HL-60 (cell line): ENCODE measurements at regions not wholly inside any gene's neighbourhood (a gene's known extent, or its start where the extent isn't known, plus 50 kb on each side); places are given as distances from the start of the nearest gene placed in this dataset.

ENCODE experiments used
- DNase-seq, 2 experiments: peaks; one replicate each; pipeline ENCODE4 v3.0.0-alpha.2; 2010 to 2020; ENCODE audit warnings: low read depth in 1 of 2, low spot score in 1 of 2
- H3K27ac ChIP-seq: fragments of 250-450 bp; sonication (Bioruptor Pico); replicated peaks from 2 replicates; pipeline ENCODE4 v1.5.1; 2020; ENCODE audit warnings: mild to moderate bottlenecking, moderate library complexity
- H3K27me3 ChIP-seq: fragments of 250-450 bp; sonication (Bioruptor Pico); 2 replicates; pipeline ENCODE4 v1.5.1; 2021; ENCODE audit warnings: mild to moderate bottlenecking, moderate library complexity; ENCODE audit not compliant: insufficient read depth, poor library complexity, severe bottlenecking
- H3K4me3 ChIP-seq: replicated peaks from 2 replicates; pipeline ENCODE4 v1.5.1; 2011; ENCODE audit warnings: mild to moderate bottlenecking, control low read depth, low read length; ENCODE audit not compliant: insufficient read depth
- GABPA ChIP-seq: IDR thresholded peaks from 2 replicates; pipeline ENCODE4 v1.6.1; 2012; ENCODE audit warnings: low read depth
- POLR2AphosphoS5 ChIP-seq: IDR thresholded peaks from 2 replicates; pipeline ENCODE4 v1.6.1; 2012; ENCODE audit warnings: low read depth
- SPI1 ChIP-seq: IDR thresholded peaks from 2 replicates; pipeline ENCODE4 v1.6.1; 2012; ENCODE audit warnings: low read depth, mild to moderate bottlenecking, borderline replicate concordance
- TF ChIP-seq, protein P1 (sequence below): IDR thresholded peaks from one replicate; pipeline ENCODE4 v1.5.1; 2011; ENCODE audit warnings: low read length, control low read depth, inconsistent platforms; ENCODE audit not compliant: insufficient read depth
- TF ChIP-seq, protein P2 (sequence below): IDR thresholded peaks from 2 replicates; pipeline ENCODE4 v1.6.1; 2012; ENCODE audit warnings: low read depth; ENCODE audit not compliant: insufficient replicate concordance

DNA sequence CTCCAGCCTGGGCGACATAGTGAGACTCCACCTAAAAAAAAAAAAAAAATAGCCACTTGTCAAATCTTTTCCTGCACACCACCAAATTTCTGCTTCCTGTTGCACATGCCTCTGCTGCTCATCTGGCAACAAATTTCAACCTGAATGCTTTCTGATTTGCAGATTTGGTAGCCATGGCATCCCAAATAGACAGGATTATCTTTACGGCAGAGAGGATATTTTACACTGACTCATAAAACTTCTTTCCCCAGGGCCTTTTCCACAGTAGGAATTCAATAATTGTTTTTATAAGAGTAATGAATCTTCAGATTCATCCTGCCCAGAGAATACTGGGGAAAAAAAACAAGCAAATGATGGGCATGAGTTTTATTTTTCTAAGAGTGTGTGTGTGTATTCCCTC, 264.6 kb downstream of the FRK start:
- TF ChIP-seq SPI1: no peak
- TF ChIP-seq, protein P1, sequence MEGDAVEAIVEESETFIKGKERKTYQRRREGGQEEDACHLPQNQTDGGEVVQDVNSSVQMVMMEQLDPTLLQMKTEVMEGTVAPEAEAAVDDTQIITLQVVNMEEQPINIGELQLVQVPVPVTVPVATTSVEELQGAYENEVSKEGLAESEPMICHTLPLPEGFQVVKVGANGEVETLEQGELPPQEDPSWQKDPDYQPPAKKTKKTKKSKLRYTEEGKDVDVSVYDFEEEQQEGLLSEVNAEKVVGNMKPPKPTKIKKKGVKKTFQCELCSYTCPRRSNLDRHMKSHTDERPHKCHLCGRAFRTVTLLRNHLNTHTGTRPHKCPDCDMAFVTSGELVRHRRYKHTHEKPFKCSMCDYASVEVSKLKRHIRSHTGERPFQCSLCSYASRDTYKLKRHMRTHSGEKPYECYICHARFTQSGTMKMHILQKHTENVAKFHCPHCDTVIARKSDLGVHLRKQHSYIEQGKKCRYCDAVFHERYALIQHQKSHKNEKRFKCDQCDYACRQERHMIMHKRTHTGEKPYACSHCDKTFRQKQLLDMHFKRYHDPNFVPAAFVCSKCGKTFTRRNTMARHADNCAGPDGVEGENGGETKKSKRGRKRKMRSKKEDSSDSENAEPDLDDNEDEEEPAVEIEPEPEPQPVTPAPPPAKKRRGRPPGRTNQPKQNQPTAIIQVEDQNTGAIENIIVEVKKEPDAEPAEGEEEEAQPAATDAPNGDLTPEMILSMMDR: no peak
- TF ChIP-seq POLR2AphosphoS5: no peak
- TF ChIP-seq, protein P2, sequence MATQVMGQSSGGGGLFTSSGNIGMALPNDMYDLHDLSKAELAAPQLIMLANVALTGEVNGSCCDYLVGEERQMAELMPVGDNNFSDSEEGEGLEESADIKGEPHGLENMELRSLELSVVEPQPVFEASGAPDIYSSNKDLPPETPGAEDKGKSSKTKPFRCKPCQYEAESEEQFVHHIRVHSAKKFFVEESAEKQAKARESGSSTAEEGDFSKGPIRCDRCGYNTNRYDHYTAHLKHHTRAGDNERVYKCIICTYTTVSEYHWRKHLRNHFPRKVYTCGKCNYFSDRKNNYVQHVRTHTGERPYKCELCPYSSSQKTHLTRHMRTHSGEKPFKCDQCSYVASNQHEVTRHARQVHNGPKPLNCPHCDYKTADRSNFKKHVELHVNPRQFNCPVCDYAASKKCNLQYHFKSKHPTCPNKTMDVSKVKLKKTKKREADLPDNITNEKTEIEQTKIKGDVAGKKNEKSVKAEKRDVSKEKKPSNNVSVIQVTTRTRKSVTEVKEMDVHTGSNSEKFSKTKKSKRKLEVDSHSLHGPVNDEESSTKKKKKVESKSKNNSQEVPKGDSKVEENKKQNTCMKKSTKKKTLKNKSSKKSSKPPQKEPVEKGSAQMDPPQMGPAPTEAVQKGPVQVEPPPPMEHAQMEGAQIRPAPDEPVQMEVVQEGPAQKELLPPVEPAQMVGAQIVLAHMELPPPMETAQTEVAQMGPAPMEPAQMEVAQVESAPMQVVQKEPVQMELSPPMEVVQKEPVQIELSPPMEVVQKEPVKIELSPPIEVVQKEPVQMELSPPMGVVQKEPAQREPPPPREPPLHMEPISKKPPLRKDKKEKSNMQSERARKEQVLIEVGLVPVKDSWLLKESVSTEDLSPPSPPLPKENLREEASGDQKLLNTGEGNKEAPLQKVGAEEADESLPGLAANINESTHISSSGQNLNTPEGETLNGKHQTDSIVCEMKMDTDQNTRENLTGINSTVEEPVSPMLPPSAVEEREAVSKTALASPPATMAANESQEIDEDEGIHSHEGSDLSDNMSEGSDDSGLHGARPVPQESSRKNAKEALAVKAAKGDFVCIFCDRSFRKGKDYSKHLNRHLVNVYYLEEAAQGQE: no peak
- no peak for TF ChIP-seq GABPA
- no peak overlapping the region for H3K4me3 ChIP-seq
- DNase-seq: no peak
- no peak overlapping the region for H3K27ac ChIP-seq
- H3K27me3 ChIP-seq: no peaks in the 10 kb centered on the region

DNA sequence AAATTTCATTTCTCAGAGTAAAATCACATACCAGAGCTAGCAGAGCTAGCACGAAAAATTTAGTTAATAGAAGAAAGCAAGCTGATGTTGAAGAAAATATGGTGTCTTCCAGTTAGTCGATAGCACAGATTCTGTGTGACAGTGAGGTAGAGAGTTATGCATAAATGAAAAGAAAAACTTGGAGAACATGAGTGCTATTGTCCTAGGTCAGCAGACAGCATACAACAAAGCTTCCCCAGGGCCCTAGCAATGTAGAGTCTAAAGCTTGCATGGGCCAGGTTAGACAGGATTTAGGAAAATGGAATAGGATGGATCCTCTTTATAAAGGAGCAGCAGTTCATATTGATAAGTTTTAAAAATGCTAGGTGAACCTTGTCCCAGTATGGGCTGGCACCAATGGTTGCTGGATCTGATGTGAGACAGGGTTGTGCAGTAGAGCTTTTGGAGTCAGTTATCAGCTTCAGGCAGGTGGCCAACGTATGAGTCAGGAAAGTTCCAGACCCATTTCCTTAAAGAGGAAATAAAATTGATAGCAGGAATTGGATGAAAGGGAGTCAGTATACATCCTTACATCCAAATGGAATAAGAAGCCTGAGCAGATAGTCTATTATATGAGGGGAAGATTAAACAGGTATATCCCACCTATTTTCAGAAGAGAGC, 277.2 kb downstream of the FRK start:
- TF ChIP-seq, protein P2: no peak
- TF ChIP-seq POLR2AphosphoS5 (no peak), SPI1 (no peak), GABPA (no peak)
- TF ChIP-seq, protein P1: no peak
- Histone ChIP-seq H3K27ac (no peak overlapping the region), H3K27me3 (no peaks in the 10 kb centered on the region), H3K4me3 (no peak overlapping the region)
- no peak for DNase-seq

DNA sequence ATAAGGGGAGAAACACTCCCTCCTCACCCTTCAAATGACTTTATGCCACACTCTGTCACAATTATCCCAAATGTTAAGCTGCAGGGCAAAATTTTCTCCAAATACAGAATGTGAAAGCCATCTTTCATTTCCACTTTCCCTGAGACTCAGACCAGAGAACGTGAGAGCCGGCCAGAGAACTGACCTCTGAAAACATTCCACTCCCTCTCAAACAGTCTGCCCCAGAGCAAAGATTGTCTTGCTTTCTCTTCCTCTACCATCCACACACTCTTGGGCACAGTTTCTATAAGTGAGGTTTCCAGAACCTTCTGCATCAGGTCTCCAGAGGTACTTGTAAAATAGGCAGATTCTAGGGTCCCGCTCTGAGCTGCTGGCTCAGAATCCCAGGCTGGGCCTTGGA, 278.1 kb downstream of the FRK start:
- TF ChIP-seq, protein P2: no peak
- TF ChIP-seq GABPA (no peak), POLR2AphosphoS5 (no peak), SPI1 (no peak)
- TF ChIP-seq, protein P1: no peak
- Histone ChIP-seq H3K27me3 (no peaks in the 10 kb centered on the region), H3K4me3 (no peak overlapping the region), H3K27ac (no peak overlapping the region)
- DNase-seq: no peak
